ENCODE measurements at regions not wholly inside any gene's neighbourhood (a gene's known extent, or its start where the extent isn't known, plus 50 kb on each side); places are given as distances from the start of the nearest gene placed in this dataset.

- no peak for TF ChIP-seq POLR2AphosphoS5 (IDR thresholded peaks at IDR 0.05; ENCODE audit: insufficient read depth in 1 of 2, low read depth in 1 of 2)
- TF ChIP-seq CTCF (IDR thresholded peaks at IDR 0.05), result no peak
- TF ChIP-seq POLR2A (IDR thresholded peaks at IDR 0.05), result no peak
Measured at GRCh38 chr3:117399311-117400078, 689.9 kb downstream of the TUSC7 start.
